Nephron progenitor cell (in vitro differentiated cells): ENCODE measurements at regions not wholly inside any gene's neighbourhood (a gene's known extent, or its start where the extent isn't known, plus 50 kb on each side); places are given as distances from the start of the nearest gene placed in this dataset.
A peak's percentile ranks its signal among the peaks of the same experiment; 100 is the strongest.

Experiments
- DNase-seq: peaks from one replicate; pipeline ENCODE4 v3.0.0; 2021
- H3K27ac Mint-ChIP-seq: 2 replicates; pipeline ENCODE4 v1.8.0; 2021; ENCODE audit warnings: mild to moderate bottlenecking, moderate library complexity, mixed read lengths
- H3K27me3 Mint-ChIP-seq: 2 replicates; pipeline ENCODE4 v1.8.0; 2021; ENCODE audit warnings: mild to moderate bottlenecking, low read depth, mixed read lengths; ENCODE audit not compliant: poor library complexity
- H3K36me3 Mint-ChIP-seq: 2 replicates; pipeline ENCODE4 v1.8.0; 2021; ENCODE audit warnings: low read depth, mixed read lengths
- H3K4me1 Mint-ChIP-seq: 2 replicates; pipeline ENCODE4 v1.8.0; 2021; ENCODE audit warnings: mixed read lengths
- H3K4me3 Mint-ChIP-seq: 2 replicates; pipeline ENCODE4 v1.8.0; 2021; ENCODE audit warnings: mild to moderate bottlenecking, moderate library complexity, mixed read lengths
- H3K9me3 Mint-ChIP-seq: 2 replicates; pipeline ENCODE4 v1.8.0; 2021; ENCODE audit warnings: mild to moderate bottlenecking, moderate library complexity, mixed read lengths
- TF ChIP-seq, protein P1 (sequence below): fragments of 200-600 bp; sonication (generic); IDR thresholded peaks from 2 replicates; pipeline ENCODE4 v1.5.0; 2021; ENCODE audit warnings: antibody characterized with exemption

GRCh38 chr7:130939321-130940095, 205.5 kb upstream of the KLF14 start:
- TF ChIP-seq, protein P1, sequence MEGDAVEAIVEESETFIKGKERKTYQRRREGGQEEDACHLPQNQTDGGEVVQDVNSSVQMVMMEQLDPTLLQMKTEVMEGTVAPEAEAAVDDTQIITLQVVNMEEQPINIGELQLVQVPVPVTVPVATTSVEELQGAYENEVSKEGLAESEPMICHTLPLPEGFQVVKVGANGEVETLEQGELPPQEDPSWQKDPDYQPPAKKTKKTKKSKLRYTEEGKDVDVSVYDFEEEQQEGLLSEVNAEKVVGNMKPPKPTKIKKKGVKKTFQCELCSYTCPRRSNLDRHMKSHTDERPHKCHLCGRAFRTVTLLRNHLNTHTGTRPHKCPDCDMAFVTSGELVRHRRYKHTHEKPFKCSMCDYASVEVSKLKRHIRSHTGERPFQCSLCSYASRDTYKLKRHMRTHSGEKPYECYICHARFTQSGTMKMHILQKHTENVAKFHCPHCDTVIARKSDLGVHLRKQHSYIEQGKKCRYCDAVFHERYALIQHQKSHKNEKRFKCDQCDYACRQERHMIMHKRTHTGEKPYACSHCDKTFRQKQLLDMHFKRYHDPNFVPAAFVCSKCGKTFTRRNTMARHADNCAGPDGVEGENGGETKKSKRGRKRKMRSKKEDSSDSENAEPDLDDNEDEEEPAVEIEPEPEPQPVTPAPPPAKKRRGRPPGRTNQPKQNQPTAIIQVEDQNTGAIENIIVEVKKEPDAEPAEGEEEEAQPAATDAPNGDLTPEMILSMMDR, result no peak
- no peaks in the 10 kb centered on the region for H3K9me3 Mint-ChIP-seq
- no peak overlapping the region for H3K27ac Mint-ChIP-seq
- peaks cover 40% of the 10 kb centered on the region for H3K4me1 Mint-ChIP-seq
- no peak for DNase-seq
- no peak overlapping the region for H3K4me3 Mint-ChIP-seq
- no peaks in the 10 kb centered on the region for H3K27me3 Mint-ChIP-seq
- no peaks in the 10 kb centered on the region for H3K36me3 Mint-ChIP-seq

GRCh38 chr7:130940326-130940725, 206.3 kb upstream of the KLF14 start:
- Mint-ChIP-seq H3K36me3 (no peaks in the 10 kb centered on the region), H3K4me1 (peaks cover 40% of the 10 kb centered on the region), H3K27me3 (no peaks in the 10 kb centered on the region), H3K9me3 (no peaks in the 10 kb centered on the region), H3K27ac (no peak overlapping the region), H3K4me3 (no peak overlapping the region)
- no peak for DNase-seq
- TF ChIP-seq, protein P1, result no peak

DNA sequence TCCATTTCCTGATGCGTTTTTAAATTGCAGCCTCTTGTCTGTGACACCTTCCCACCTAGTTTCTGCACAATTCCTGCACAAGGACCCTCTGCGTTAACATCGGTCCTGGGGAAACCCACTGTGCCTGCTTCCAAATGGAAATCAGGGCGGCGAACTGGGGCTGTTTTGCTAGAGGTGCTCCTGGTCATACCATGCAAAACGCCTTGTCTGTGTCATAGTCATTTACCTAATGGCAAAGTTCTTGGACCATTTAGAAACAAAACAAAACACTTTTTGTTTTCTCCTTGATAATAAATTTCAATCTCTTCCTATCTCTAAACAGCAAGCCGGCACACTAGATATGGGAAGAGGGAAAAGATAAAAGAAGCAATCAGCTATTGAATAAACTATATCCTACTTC, 206.9 kb upstream of the KLF14 start:
- TF ChIP-seq, protein P1, result no peak
- Mint-ChIP-seq H3K4me3 (no peak overlapping the region), H3K36me3 (no peaks in the 10 kb centered on the region), H3K4me1 (peaks cover 40% of the 10 kb centered on the region), H3K27me3 (no peaks in the 10 kb centered on the region), H3K27ac (no peak overlapping the region), H3K9me3 (no peaks in the 10 kb centered on the region)
- no peak for DNase-seq

GRCh38 chr7:130941322-130942210, 207.6 kb upstream of the KLF14 start:
- no peaks in the 10 kb centered on the region for H3K9me3 Mint-ChIP-seq
- H3K4me3 Mint-ChIP-seq, result no peak overlapping the region
- peak overlapping the region; percentile 26 for H3K27ac Mint-ChIP-seq
- H3K36me3 Mint-ChIP-seq, result no peaks in the 10 kb centered on the region
- TF ChIP-seq, protein P1, result no peak
- no peaks in the 10 kb centered on the region for H3K27me3 Mint-ChIP-seq
- no peak for DNase-seq
- peaks cover 39% of the 10 kb centered on the region for H3K4me1 Mint-ChIP-seq

GRCh38 chr7:130942211-130942964, 208.4 kb upstream of the KLF14 start:
- Mint-ChIP-seq H3K36me3 (no peaks in the 10 kb centered on the region), H3K27me3 (no peaks in the 10 kb centered on the region), H3K4me3 (no peak overlapping the region), H3K9me3 (no peaks in the 10 kb centered on the region), H3K4me1 (peaks cover 36% of the 10 kb centered on the region), H3K27ac (peak overlapping the region; percentile 26)
- TF ChIP-seq, protein P1, result no peak
- DNase-seq, result no peak
